GM19351 (cell line): ENCODE measurements at regions not wholly inside any gene's neighbourhood (a gene's known extent, or its start where the extent isn't known, plus 50 kb on each side); places are given as distances from the start of the nearest gene placed in this dataset.

Experiments
- ATAC-seq: cut with Tn5 transposase; IDR thresholded peaks from one replicate; pipeline ENCODE4 v1.9.1; 2021; ENCODE audit warnings: mild to moderate bottlenecking, moderate library complexity; ENCODE audit not compliant: unreplicated experiment

- ATAC-seq, result no peak
These were observed 56.1 kb downstream of the KCNRG start for GRCh38 chr13:50071379-50071778.

GRCh38 chr13:50072676-50073075 is 57.4 kb downstream of the KCNRG start:
- no peak for ATAC-seq

- ATAC-seq, result no peak
These were observed 58.1 kb downstream of the KCNRG start for GRCh38 chr13:50073340-50073739.

GRCh38 chr13:50074843-50075242 is 59.6 kb downstream of the KCNRG start:
- ATAC-seq, result peak; percentile 74

GRCh38 chr13:50075619-50076097 is 60.4 kb downstream of the KCNRG start:
- no peak for ATAC-seq

- ATAC-seq, result no peak
These were observed 62.2 kb downstream of the KCNRG start for GRCh38 chr13:50077431-50077830.

- ATAC-seq, result no peak
These were observed 63.1 kb downstream of the KCNRG start for GRCh38 chr13:50078231-50078894.

- ATAC-seq, result no peak
These were observed 63.8 kb downstream of the KCNRG start for GRCh38 chr13:50078895-50079654.

- ATAC-seq, result no peak
These were observed 64.5 kb downstream of the KCNRG start for GRCh38 chr13:50079655-50080202.

- ATAC-seq, result no peak
These were observed 65.1 kb downstream of the KCNRG start for GRCh38 chr13:50080203-50080910.

- ATAC-seq, result peak; percentile 1
These were observed 65.9 kb downstream of the KCNRG start for GRCh38 chr13:50080911-50081678.

- ATAC-seq, result peak; percentile 71
These were observed 66.6 kb downstream of the KCNRG start for GRCh38 chr13:50081679-50082425.

GRCh38 chr13:50082426-50083281 is 67.4 kb downstream of the KCNRG start:
- peak; percentile 60 for ATAC-seq

GRCh38 chr13:50085063-50085462 is 69.8 kb downstream of the KCNRG start:
- ATAC-seq, result no peak

GRCh38 chr13:50089633-50090032 is 74.4 kb downstream of the KCNRG start:
- no peak for ATAC-seq

GRCh38 chr13:50090211-50090610 is 75.0 kb downstream of the KCNRG start:
- ATAC-seq, result no peak

GRCh38 chr13:50094615-50095293 is 79.5 kb downstream of the KCNRG start:
- no peak for ATAC-seq

- no peak for ATAC-seq
These were observed 83.4 kb downstream of the KCNRG start for GRCh38 chr13:50098693-50099092.
